NCI-H1436 (cell line): ENCODE measurements at regions not wholly inside any gene's neighbourhood (a gene's known extent, or its start where the extent isn't known, plus 50 kb on each side); places are given as distances from the start of the nearest gene placed in this dataset.
"Not testable (repeated sequence)": the region's sequence is repeated elsewhere in the genome, so short reads cannot be mapped to it uniquely, and the experiment has no call there.

ENCODE experiments used
- DNase-seq: peaks from one replicate; lab custom pipeline; 2025; lab: John Stamatoyannopoulos, UW

GRCh38 chr4:159937595-159937994 is 834.7 kb downstream of the RAPGEF2 start:
- no peak for DNase-seq

GRCh38 chr4:159939681-159940080 is 836.8 kb downstream of the RAPGEF2 start:
- DNase-seq: not testable (repeated sequence)

DNA sequence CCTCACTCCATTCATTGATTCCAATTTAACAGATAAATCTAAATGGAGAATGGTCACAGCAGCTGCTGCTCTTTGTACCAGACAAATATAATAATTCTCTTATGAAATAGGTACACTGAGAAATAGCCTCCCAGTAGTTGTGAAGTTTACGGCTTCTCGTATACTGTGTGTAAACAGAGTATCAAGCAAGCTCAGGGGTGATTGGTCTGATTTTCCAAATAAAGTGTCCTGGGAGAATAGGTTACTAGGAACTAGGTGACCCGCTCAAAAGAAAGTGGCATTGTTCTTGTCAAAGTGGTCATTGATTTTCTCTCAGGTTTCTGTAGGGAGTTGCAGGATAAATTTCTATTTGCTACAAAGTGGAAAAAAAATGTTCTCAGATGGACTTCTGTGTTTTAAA is 838.2 kb downstream of the RAPGEF2 start:
- DNase-seq: no peak

DNA sequence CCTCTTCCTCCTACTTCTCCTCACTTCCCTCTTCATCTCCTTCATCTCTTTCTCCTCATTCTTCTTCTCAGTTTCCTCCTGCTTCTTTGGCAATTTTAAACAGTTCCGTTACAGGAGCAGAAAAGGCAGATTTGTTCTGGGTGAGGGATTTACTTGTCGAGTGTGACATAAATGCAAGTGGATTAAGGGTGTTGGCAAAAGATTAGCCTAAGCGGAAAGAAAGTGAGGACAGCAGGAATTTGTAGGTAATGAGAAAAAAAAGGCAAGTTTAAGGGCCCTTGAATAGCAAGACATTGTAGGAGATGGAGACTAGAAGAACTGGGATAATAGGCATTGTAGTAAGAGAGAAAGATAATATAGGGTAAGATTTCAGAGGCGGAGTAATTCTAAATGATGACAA is 841.6 kb downstream of the RAPGEF2 start:
- no peak for DNase-seq

GRCh38 chr4:159946983-159947615 is 844.2 kb downstream of the RAPGEF2 start:
- DNase-seq: peak; percentile 0

GRCh38 chr4:159950707-159951106 is 847.8 kb downstream of the RAPGEF2 start:
- DNase-seq: no peak

DNA sequence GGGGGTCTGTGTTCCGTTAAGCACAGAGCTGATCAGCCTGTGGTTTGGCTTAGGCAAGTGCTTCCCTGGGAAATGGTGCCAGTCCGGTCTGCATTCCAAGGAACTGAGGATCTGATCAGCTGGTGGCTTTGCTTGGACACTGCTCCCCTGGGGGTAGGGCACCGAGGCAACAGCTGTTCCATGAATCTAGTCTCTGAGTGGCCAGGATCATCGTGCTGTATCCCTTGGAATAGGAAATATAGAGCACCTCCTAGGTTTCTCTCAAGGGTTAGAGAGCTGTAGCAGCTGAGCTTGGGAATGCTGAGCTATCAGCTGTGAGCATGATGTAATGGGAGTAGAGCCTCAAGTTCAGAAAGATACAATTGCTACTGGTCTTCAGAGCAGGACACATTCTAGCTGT is 863.9 kb downstream of the RAPGEF2 start:
- DNase-seq: no peak

- not testable (repeated sequence) for DNase-seq
These were observed 874.1 kb downstream of the RAPGEF2 start for GRCh38 chr4:159976871-159977482.

DNA sequence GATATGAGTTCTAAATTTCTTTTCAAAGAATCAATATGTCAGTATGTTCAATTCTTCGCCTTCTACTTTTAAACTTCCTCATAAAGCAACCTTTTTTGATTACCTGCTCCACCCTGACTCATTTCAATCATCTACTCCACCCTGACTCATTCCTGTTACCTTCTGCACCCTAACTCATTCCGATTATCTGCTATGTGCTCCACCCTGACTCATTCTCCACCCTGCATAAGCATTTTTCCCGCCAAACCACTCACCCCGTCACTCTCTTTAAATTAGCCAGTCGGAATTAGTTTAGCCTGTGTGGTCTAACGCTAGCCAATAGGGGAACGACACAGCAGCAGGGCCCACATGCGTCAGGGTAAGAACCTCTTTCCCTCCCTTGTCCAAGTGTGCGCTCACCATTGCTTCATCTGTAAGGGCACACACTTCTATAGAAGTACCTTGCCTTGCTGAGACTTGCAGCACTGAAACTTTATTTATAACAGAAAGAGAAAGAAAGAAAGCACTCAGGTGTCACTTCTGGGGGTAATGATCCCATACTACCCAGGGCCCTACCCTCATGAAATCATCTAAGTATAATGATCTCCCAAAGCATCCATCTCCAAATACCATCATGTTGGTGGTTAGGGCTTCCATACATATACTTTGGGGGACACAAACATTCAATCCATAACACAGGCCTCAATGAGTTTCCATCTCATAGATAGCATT is 875.2 kb downstream of the RAPGEF2 start:
- DNase-seq: no peak

DNA sequence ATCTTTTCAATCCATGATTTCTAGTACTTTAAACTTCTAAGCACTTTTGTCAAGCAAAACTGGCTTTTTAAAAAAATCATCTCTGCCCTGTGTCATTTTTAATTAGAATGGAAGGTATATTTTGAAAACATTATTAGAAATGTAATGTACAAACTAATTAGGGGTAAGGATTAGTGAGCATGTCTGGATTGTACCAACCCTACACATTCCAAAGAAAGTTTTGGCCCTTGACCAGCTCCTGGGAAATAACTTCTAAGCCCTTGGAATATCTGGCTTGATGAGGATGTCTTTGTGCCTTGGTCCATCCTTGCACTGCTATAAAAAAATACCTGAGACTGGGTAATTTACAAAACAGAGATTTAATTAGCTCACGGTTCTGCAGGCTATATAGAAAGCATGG is 876.5 kb downstream of the RAPGEF2 start:
- DNase-seq: no peak

DNA sequence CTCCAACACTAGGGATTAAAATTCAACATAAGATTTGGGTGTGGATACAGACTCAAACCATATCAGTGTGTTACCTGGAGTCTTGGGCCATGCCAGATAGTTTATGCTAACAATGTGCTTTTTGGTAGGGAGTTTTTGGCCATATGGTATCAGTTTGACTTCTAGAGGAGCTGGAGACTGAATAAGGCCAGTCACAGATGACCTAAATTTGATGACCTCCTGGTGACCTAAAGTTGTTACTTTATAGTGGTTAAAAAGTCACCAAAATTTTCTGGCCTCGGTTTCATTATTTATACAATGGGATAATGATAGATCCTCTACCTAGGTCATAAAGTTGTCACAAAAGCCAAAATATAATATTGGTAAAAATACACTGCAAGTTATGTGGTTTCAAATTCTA is 877.1 kb downstream of the RAPGEF2 start:
- DNase-seq: no peak

- no peak for DNase-seq
These were observed 878.1 kb downstream of the RAPGEF2 start for GRCh38 chr4:159980826-159981468.

DNA sequence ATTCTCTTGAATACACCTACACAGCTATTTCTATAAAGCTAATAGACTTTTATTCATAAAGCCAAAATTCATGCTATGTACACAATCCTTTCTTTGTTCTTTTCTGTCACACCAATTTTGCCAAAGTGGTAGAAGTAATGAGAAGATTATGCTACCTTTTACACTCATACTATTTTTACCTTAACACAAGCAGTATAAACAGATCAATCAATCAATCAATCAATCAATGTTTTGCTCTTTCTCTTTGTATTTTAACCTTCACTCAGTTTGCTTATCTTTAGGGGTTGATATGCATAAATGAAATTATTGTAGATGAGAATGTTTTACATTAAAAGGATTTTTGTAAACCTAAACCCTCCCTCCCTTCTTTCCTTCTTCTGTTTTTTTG is 878.6 kb downstream of the RAPGEF2 start:
- no peak for DNase-seq

DNA sequence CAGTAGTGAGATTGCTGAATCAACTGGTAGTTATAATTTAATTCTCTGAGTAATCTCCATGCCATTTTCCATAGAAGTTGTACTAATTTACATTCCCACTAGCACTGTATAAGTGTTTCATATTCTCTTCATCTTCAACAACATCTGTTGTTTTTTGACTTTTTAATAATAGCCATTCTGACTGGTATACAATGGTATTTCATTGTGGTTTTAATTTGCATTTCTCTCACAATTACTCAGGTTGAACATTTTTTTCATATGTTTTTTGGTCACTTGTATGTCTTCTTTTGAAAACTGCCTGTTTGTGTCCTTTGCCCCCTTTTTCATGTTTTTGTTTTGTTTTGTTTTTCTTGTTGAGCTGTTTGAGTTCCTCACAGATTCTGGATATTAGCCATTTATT is 880.2 kb downstream of the RAPGEF2 start:
- DNase-seq: no peak

DNA sequence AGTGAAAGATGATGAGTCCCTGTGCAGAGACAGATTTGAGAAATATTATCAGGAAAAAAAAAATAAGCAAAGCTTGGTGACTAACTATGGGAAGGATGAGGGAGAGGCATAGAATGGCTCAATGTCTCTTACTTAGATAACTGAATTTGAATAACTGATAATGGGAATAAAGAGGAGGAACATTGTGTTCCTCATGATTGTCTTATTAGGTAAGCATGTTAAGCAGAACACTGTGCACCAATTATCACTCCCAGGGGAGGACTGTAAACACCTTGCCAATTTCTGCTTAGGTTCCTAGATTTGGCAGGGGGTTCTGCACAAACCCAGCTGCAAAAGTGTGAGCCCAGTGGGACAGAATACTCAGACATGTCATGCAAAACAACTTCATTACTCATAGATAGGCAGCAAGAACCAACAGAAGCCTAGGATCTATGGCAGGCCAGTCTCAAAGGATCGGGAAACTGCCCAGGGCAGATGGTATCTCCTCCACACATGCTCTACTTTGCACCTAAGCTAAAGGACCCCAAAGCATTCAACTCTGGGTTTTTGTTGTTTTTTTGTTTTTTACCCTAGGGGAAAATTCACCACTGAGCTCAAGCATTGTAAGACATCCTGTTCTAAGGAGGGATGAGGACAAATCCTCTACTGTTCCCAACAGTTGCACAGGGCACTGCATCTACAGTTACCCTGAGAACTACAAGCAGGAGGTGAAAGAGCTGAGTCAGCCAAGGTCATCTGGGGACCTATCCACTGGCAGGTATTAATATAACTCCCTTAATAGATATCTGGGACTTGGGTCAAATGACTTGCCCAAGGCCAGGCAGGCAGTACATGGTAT is 907.0 kb downstream of the RAPGEF2 start:
- no peak for DNase-seq

DNA sequence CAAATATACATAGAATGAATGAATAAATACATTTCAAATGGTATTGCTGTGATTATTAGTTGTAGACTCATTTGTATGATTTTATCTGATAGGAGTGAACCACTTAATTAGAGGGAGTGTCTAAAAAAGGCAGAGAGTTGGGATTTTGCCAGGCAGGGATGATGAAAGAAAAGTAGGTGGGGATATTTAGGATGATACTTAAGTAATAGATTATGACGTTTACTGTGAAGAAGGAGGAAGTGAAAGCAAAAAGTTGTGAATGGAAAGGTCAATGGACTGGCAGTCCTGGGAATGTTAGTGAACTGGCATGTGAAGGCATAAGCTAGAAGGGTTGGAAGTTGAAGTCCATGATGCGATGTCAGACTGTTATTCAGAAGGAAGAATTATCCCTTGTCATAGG is 917.1 kb downstream of the RAPGEF2 start:
- DNase-seq: no peak

GRCh38 chr4:160020804-160021203 is 917.9 kb downstream of the RAPGEF2 start:
- no peak for DNase-seq

DNA sequence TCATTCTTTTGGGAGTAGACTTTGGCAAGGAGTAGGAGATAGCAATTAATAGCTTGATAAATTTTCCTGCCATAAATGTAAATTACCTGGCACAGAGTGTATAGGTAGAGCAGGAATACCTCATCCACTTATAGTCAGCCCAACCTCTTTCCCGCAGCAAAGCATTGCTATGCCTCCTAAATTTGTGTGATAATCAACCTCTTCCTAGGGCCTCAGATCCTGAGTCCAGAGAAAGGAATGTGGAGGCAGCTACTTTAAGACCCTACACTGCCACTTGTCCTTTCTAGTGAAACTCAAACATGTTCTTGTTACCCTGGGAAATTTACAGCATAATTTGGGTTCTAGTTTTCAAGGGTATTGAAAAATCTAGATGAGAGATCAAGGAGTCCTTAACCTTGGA is 919.0 kb downstream of the RAPGEF2 start:
- DNase-seq: no peak

GRCh38 chr4:160026721-160027120 is 923.8 kb downstream of the RAPGEF2 start:
- no peak for DNase-seq

- DNase-seq: no peak
These were observed 931.6 kb downstream of the RAPGEF2 start for GRCh38 chr4:160034501-160034900.

GRCh38 chr4:160038615-160039014 is 935.7 kb downstream of the RAPGEF2 start:
- no peak for DNase-seq

- no peak for DNase-seq
These were observed 941.8 kb downstream of the RAPGEF2 start for GRCh38 chr4:160044693-160045092.
